BLaER1 (cell line): ENCODE measurements at regions not wholly inside any gene's neighbourhood (a gene's known extent, or its start where the extent isn't known, plus 50 kb on each side); places are given as distances from the start of the nearest gene placed in this dataset.

Experiments
- H3K27ac ChIP-seq: shearing (Covaris generic); formaldehyde crosslinking; 2 replicates; pipeline ENCODE4 v1.8.1; 2022
- H3K27me3 ChIP-seq: shearing (Covaris generic); formaldehyde crosslinking; 2 replicates; pipeline ENCODE4 v1.8.1; 2022
- H3K36me3 ChIP-seq: shearing (Covaris generic); formaldehyde crosslinking; 2 replicates; pipeline ENCODE4 v1.8.1; 2022
- H3K4me1 ChIP-seq: shearing (Covaris generic); formaldehyde crosslinking; 2 replicates; pipeline ENCODE4 v1.8.1; 2022
- H3K4me2 ChIP-seq: shearing (Covaris generic); formaldehyde crosslinking; 2 replicates; pipeline ENCODE4 v1.8.1; 2022
- H3K4me3 ChIP-seq: shearing (Covaris generic); formaldehyde crosslinking; 2 replicates; pipeline ENCODE4 v1.8.1; 2022
- H3K9ac ChIP-seq: shearing (Covaris generic); formaldehyde crosslinking; 2 replicates; pipeline ENCODE4 v1.8.1; 2022
- H3K9me3 ChIP-seq: shearing (Covaris generic); formaldehyde crosslinking; 2 replicates; pipeline ENCODE4 v1.8.1; 2022
- H4K20me1 ChIP-seq: shearing (Covaris generic); formaldehyde crosslinking; 2 replicates; pipeline ENCODE4 v1.8.1; 2022
- Cebpa-rat ChIP-seq: shearing (Covaris generic); IDR thresholded peaks from 2 replicates; pipeline ENCODE4 v1.8.1; 2022

- Histone ChIP-seq H3K9ac (no peak overlapping the region), H3K4me3 (no peak overlapping the region)
Observed at GRCh38 chr11:104799251-104799650, 99.0 kb downstream of the CASP12 start.

GRCh38 chr11:104798789-104799188 lies 99.5 kb downstream of the CASP12 start:
- Histone ChIP-seq H3K4me2 (peak overlapping the region; percentile 28; the same call in 1 of the 2 replicates), H3K27ac (no peak overlapping the region), H3K4me3 (no peak overlapping the region), H3K9ac (no peak overlapping the region), H3K27me3 (no peaks in the 10 kb centered on the region), H3K4me1 (no peaks in the 10 kb centered on the region), H4K20me1 (no peaks in the 10 kb centered on the region), H3K36me3 (no peaks in the 10 kb centered on the region), H3K9me3 (no peaks in the 10 kb centered on the region)
- TF ChIP-seq Cebpa-rat: no peak

More at GRCh38 chr11:104799251-104799650, 99.0 kb downstream of the CASP12 start:
- H3K27me3 ChIP-seq: no peaks in the 10 kb centered on the region
- H3K4me2 ChIP-seq: no peak overlapping the region
- no peak overlapping the region for H3K27ac ChIP-seq
- no peaks in the 10 kb centered on the region for H3K4me1 ChIP-seq
- no peaks in the 10 kb centered on the region for H3K9me3 ChIP-seq
- no peaks in the 10 kb centered on the region for H3K36me3 ChIP-seq
- no peaks in the 10 kb centered on the region for H4K20me1 ChIP-seq
- no peak for TF ChIP-seq Cebpa-rat

- Histone ChIP-seq H3K36me3 (no peaks in the 10 kb centered on the region), H4K20me1 (no peaks in the 10 kb centered on the region), H3K27ac (no peak overlapping the region), H3K9ac (no peak overlapping the region), H3K9me3 (no peaks in the 10 kb centered on the region), H3K4me2 (no peak overlapping the region), H3K4me3 (no peak overlapping the region), H3K27me3 (no peaks in the 10 kb centered on the region), H3K4me1 (no peaks in the 10 kb centered on the region)
- no peak for TF ChIP-seq Cebpa-rat
Observed at GRCh38 chr11:104796301-104796700, 102.0 kb downstream of the CASP12 start.

- no peak overlapping the region for H3K9ac ChIP-seq
- no peaks in the 10 kb centered on the region for H3K4me1 ChIP-seq
- no peaks in the 10 kb centered on the region for H3K9me3 ChIP-seq
- no peak overlapping the region for H3K27ac ChIP-seq
- H3K4me3 ChIP-seq: no peak overlapping the region
- H3K36me3 ChIP-seq: no peaks in the 10 kb centered on the region
- no peaks in the 10 kb centered on the region for H4K20me1 ChIP-seq
- no peak for TF ChIP-seq Cebpa-rat
- H3K4me2 ChIP-seq: no peak overlapping the region
- H3K27me3 ChIP-seq: no peaks in the 10 kb centered on the region
Observed at GRCh38 chr11:104795501-104796213, 102.6 kb downstream of the CASP12 start.

GRCh38 chr11:104792861-104793260 lies 105.4 kb downstream of the CASP12 start:
- Histone ChIP-seq H3K4me3 (no peak overlapping the region), H3K9ac (no peak overlapping the region), H4K20me1 (no peaks in the 10 kb centered on the region), H3K27ac (no peak overlapping the region), H3K36me3 (no peaks in the 10 kb centered on the region), H3K27me3 (no peaks in the 10 kb centered on the region), H3K4me2 (no peak overlapping the region), H3K4me1 (no peaks in the 10 kb centered on the region), H3K9me3 (no peaks in the 10 kb centered on the region)
- TF ChIP-seq Cebpa-rat: no peak

GRCh38 chr11:104791896-104792295 lies 106.4 kb downstream of the CASP12 start:
- Histone ChIP-seq H3K9ac (no peak overlapping the region), H3K27ac (no peak overlapping the region), H3K4me2 (no peak overlapping the region), H3K4me1 (no peaks in the 10 kb centered on the region), H3K9me3 (no peaks in the 10 kb centered on the region), H3K27me3 (no peaks in the 10 kb centered on the region), H3K36me3 (no peaks in the 10 kb centered on the region), H4K20me1 (no peaks in the 10 kb centered on the region), H3K4me3 (no peak overlapping the region)
- no peak for TF ChIP-seq Cebpa-rat

- no peak overlapping the region for H3K9ac ChIP-seq
- no peaks in the 10 kb centered on the region for H3K36me3 ChIP-seq
- H3K27ac ChIP-seq: no peak overlapping the region
- no peaks in the 10 kb centered on the region for H3K27me3 ChIP-seq
- no peak overlapping the region for H3K4me2 ChIP-seq
- H3K9me3 ChIP-seq: no peaks in the 10 kb centered on the region
- no peak for TF ChIP-seq Cebpa-rat
- no peak overlapping the region for H3K4me3 ChIP-seq
- no peaks in the 10 kb centered on the region for H3K4me1 ChIP-seq
- no peaks in the 10 kb centered on the region for H4K20me1 ChIP-seq
Observed at GRCh38 chr11:104784684-104785460, 113.4 kb downstream of the CASP12 start.

- TF ChIP-seq Cebpa-rat: no peak
- Histone ChIP-seq H3K4me1 (no peaks in the 10 kb centered on the region), H4K20me1 (no peaks in the 10 kb centered on the region), H3K27me3 (no peaks in the 10 kb centered on the region), H3K9me3 (no peaks in the 10 kb centered on the region), H3K4me3 (no peak overlapping the region), H3K4me2 (no peak overlapping the region), H3K36me3 (no peaks in the 10 kb centered on the region), H3K27ac (no peak overlapping the region), H3K9ac (no peak overlapping the region)
Observed at GRCh38 chr11:104783241-104783640, 115.0 kb downstream of the CASP12 start.

- H3K27ac ChIP-seq: no peak overlapping the region
Observed at GRCh38 chr11:104782377-104782754, 115.9 kb downstream of the CASP12 start.

GRCh38 chr11:104781719-104782376 lies 116.4 kb downstream of the CASP12 start:
- no peak overlapping the region for H3K4me2 ChIP-seq
- no peaks in the 10 kb centered on the region for H4K20me1 ChIP-seq
- no peaks in the 10 kb centered on the region for H3K36me3 ChIP-seq
- TF ChIP-seq Cebpa-rat: no peak
- H3K9me3 ChIP-seq: no peaks in the 10 kb centered on the region
- H3K4me1 ChIP-seq: no peaks in the 10 kb centered on the region
- no peaks in the 10 kb centered on the region for H3K27me3 ChIP-seq
- H3K4me3 ChIP-seq: no peak overlapping the region
- no peak overlapping the region for H3K9ac ChIP-seq
- no peak overlapping the region for H3K27ac ChIP-seq

More at GRCh38 chr11:104782377-104782754, 115.9 kb downstream of the CASP12 start:
- Histone ChIP-seq H4K20me1 (no peaks in the 10 kb centered on the region), H3K4me1 (no peaks in the 10 kb centered on the region), H3K4me2 (no peak overlapping the region), H3K9ac (no peak overlapping the region), H3K9me3 (no peaks in the 10 kb centered on the region), H3K4me3 (no peak overlapping the region), H3K27me3 (no peaks in the 10 kb centered on the region), H3K36me3 (no peaks in the 10 kb centered on the region)
- no peak for TF ChIP-seq Cebpa-rat
